ENCODE measurements at regions not wholly inside any gene's neighbourhood (a gene's known extent, or its start where the extent isn't known, plus 50 kb on each side); places are given as distances from the start of the nearest gene placed in this dataset.

DNA sequence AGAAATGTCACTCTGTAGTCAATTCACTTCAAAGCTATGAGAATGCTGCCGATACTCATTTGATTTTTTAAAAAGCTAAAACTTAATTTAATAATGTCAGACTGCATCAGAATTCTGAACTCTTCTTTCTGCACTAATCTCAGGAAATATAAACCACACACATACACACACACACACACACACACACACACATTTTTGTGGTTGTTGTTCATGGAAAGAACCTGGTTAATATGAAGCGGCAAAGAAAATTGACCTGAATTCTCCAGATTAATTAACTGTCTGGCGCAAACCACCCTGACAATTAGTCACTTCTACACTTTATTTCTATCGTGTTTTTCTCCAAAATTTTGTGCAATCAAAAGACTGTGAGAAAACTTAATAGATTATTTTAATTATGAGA, 740.5 kb downstream of the TLE1 start:
- H3K36me3 ChIP-seq (ENCODE audit: control insufficient read depth in 2 of 2, extremely low read depth in 1 of 2, insufficient read depth in 2 of 2, low read length in 2 of 2): no peaks in the 10 kb centered on the region
- no peak overlapping the region for H3K4me2 ChIP-seq (ENCODE audit: control insufficient read depth, extremely low read depth, insufficient read depth, low read depth, low read length)
- no peaks in the 10 kb centered on the region for H3K79me2 ChIP-seq (ENCODE audit: control insufficient read depth, insufficient read depth, low read length)
- no peak overlapping the region for H3K4me3 ChIP-seq (ENCODE audit: control insufficient read depth in 2 of 3, extremely low read depth in 1 of 3, insufficient read depth in 2 of 3, low read depth in 1 of 3, low read length in 3 of 3)
- no peaks in the 10 kb centered on the region for H3K9me1 ChIP-seq (ENCODE audit: control insufficient read depth, extremely low read depth, insufficient read depth, low read length)
- no peaks in the 10 kb centered on the region for H4K20me1 ChIP-seq (ENCODE audit: control insufficient read depth, extremely low read depth, insufficient read depth, low read length)
- H3K27me3 ChIP-seq (ENCODE audit: control insufficient read depth, extremely low read depth, insufficient read depth, low read length): no peaks in the 10 kb centered on the region
- DNase-seq (ENCODE audit: low read depth, low spot score) (no peak), FAIRE-seq (no peak)
- H2AFZ ChIP-seq (ENCODE audit: control insufficient read depth, low read length): no peak overlapping the region
- H3K9ac ChIP-seq (ENCODE audit: control insufficient read depth, extremely low read depth, insufficient read depth, low read length): no peak overlapping the region
- no peaks in the 10 kb centered on the region for H3K4me1 ChIP-seq (ENCODE audit: control insufficient read depth, extremely low read depth, insufficient read depth, low read length)
- dilution Hi-C loops (cut with MboI; ENCODE audit: extremely low pct_ligation_motif_present, low sequenced_read_pairs): no loop called here
- H3K9me3 ChIP-seq (ENCODE audit: control insufficient read depth, low read depth, low read length): no peaks in the 10 kb centered on the region
- H3K27ac ChIP-seq (ENCODE audit: control insufficient read depth, insufficient read depth, low read length): no peak overlapping the region
- TF ChIP-seq, protein P1, sequence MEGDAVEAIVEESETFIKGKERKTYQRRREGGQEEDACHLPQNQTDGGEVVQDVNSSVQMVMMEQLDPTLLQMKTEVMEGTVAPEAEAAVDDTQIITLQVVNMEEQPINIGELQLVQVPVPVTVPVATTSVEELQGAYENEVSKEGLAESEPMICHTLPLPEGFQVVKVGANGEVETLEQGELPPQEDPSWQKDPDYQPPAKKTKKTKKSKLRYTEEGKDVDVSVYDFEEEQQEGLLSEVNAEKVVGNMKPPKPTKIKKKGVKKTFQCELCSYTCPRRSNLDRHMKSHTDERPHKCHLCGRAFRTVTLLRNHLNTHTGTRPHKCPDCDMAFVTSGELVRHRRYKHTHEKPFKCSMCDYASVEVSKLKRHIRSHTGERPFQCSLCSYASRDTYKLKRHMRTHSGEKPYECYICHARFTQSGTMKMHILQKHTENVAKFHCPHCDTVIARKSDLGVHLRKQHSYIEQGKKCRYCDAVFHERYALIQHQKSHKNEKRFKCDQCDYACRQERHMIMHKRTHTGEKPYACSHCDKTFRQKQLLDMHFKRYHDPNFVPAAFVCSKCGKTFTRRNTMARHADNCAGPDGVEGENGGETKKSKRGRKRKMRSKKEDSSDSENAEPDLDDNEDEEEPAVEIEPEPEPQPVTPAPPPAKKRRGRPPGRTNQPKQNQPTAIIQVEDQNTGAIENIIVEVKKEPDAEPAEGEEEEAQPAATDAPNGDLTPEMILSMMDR (optimal IDR thresholded peaks at IDR 0.05 in 1 of 3, IDR thresholded peaks at IDR 0.05 in 1 of 3, conservative IDR thresholded peaks at IDR 0.05 in 1 of 3; ENCODE audit: extremely low read depth in 1 of 3, insufficient read depth in 2 of 3, low read length in 3 of 3): no peak

DNA sequence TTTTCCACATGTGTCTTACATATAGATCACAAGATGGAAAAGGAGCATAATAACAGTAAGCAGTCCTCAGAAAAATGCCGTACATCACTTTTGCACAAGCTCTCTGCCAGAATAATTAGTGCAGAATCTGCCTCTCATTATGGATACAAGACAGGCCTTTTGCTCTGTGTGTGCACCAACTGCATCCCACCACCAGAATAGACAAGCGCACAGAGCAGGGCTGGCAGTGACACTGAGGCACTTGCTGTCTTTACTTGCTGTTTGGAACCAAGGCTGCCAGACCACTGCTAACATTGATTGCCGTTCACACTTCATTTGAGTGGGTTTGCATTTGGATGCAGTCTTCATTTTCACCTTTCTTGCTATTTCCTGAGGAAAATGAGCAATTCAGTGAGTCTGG, 741.3 kb downstream of the TLE1 start:
- Histone ChIP-seq H3K9me1 (ENCODE audit: control insufficient read depth, extremely low read depth, insufficient read depth, low read length) (no peaks in the 10 kb centered on the region), H3K27ac (ENCODE audit: control insufficient read depth, insufficient read depth, low read length) (no peak overlapping the region), H3K4me3 (ENCODE audit: control insufficient read depth in 2 of 3, extremely low read depth in 1 of 3, insufficient read depth in 2 of 3, low read depth in 1 of 3, low read length in 3 of 3) (no peak overlapping the region), H3K27me3 (ENCODE audit: control insufficient read depth, extremely low read depth, insufficient read depth, low read length) (no peaks in the 10 kb centered on the region), H4K20me1 (ENCODE audit: control insufficient read depth, extremely low read depth, insufficient read depth, low read length) (no peaks in the 10 kb centered on the region), H2AFZ (ENCODE audit: control insufficient read depth, low read length) (no peak overlapping the region), H3K79me2 (ENCODE audit: control insufficient read depth, insufficient read depth, low read length) (no peaks in the 10 kb centered on the region), H3K36me3 (ENCODE audit: control insufficient read depth in 2 of 2, extremely low read depth in 1 of 2, insufficient read depth in 2 of 2, low read length in 2 of 2) (no peaks in the 10 kb centered on the region), H3K4me1 (ENCODE audit: control insufficient read depth, extremely low read depth, insufficient read depth, low read length) (no peaks in the 10 kb centered on the region), H3K9ac (ENCODE audit: control insufficient read depth, extremely low read depth, insufficient read depth, low read length) (no peak overlapping the region), H3K9me3 (ENCODE audit: control insufficient read depth, low read depth, low read length) (no peaks in the 10 kb centered on the region), H3K4me2 (ENCODE audit: control insufficient read depth, extremely low read depth, insufficient read depth, low read depth, low read length) (no peak overlapping the region)
- FAIRE-seq (no peak), DNase-seq (ENCODE audit: low read depth, low spot score) (no peak)
- dilution Hi-C loops (cut with MboI; ENCODE audit: extremely low pct_ligation_motif_present, low sequenced_read_pairs): no loop called here
- TF ChIP-seq, protein P1 (optimal IDR thresholded peaks at IDR 0.05 in 1 of 3, IDR thresholded peaks at IDR 0.05 in 1 of 3, conservative IDR thresholded peaks at IDR 0.05 in 1 of 3; ENCODE audit: extremely low read depth in 1 of 3, insufficient read depth in 2 of 3, low read length in 3 of 3): no peak
- TF ChIP-seq EZH2 (IDR thresholded peaks at IDR 0.05; ENCODE audit: low read length): no peak
